ENCODE measurements at regions not wholly inside any gene's neighbourhood (a gene's known extent, or its start where the extent isn't known, plus 50 kb on each side); places are given as distances from the start of the nearest gene placed in this dataset.

- dilution Hi-C loops (cut with MboI; ENCODE audit: extremely low pct_ligation_motif_present, low sequenced_read_pairs) = no loop called here
- H3K9ac ChIP-seq (ENCODE audit: control insufficient read depth, extremely low read depth, insufficient read depth, low read length) = no peak overlapping the region
- peaks cover 3% of the 10 kb centered on the region for H3K9me3 ChIP-seq (ENCODE audit: control insufficient read depth, low read depth, low read length)
- no peak for FAIRE-seq
- TF ChIP-seq CTCF (optimal IDR thresholded peaks at IDR 0.05 in 1 of 3, IDR thresholded peaks at IDR 0.05 in 1 of 3, conservative IDR thresholded peaks at IDR 0.05 in 1 of 3; ENCODE audit: extremely low read depth in 1 of 3, insufficient read depth in 2 of 3, low read length in 3 of 3) (no peak), EZH2 (IDR thresholded peaks at IDR 0.05; ENCODE audit: low read length) (no peak)
- no peaks in the 10 kb centered on the region for H4K20me1 ChIP-seq (ENCODE audit: control insufficient read depth, extremely low read depth, insufficient read depth, low read length)
- H3K4me1 ChIP-seq (ENCODE audit: control insufficient read depth, extremely low read depth, insufficient read depth, low read length) = no peaks in the 10 kb centered on the region
- H3K36me3 ChIP-seq (ENCODE audit: control insufficient read depth in 2 of 2, extremely low read depth in 1 of 2, insufficient read depth in 2 of 2, low read length in 2 of 2) = no peaks in the 10 kb centered on the region
- H3K4me3 ChIP-seq (ENCODE audit: control insufficient read depth in 2 of 3, extremely low read depth in 1 of 3, insufficient read depth in 2 of 3, low read depth in 1 of 3, low read length in 3 of 3) = no peak overlapping the region
- H3K27me3 ChIP-seq (ENCODE audit: control insufficient read depth, extremely low read depth, insufficient read depth, low read length) = no peaks in the 10 kb centered on the region
- DNase-seq (ENCODE audit: low read depth, low spot score) = no peak
- no peak overlapping the region for H2AFZ ChIP-seq (ENCODE audit: control insufficient read depth, low read length)
- no peak overlapping the region for H3K27ac ChIP-seq (ENCODE audit: control insufficient read depth, insufficient read depth, low read length)
- H3K4me2 ChIP-seq (ENCODE audit: control insufficient read depth, extremely low read depth, insufficient read depth, low read depth, low read length) = no peak overlapping the region
- no peaks in the 10 kb centered on the region for H3K79me2 ChIP-seq (ENCODE audit: control insufficient read depth, insufficient read depth, low read length)
- H3K9me1 ChIP-seq (ENCODE audit: control insufficient read depth, extremely low read depth, insufficient read depth, low read length) = no peaks in the 10 kb centered on the region
Observed at GRCh38 chr13:67351114-67351513, 121.0 kb upstream of the PCDH9 start.

- no peaks in the 10 kb centered on the region for H3K27me3 ChIP-seq (ENCODE audit: control insufficient read depth, extremely low read depth, insufficient read depth, low read length)
- no peak overlapping the region for H3K4me2 ChIP-seq (ENCODE audit: control insufficient read depth, extremely low read depth, insufficient read depth, low read depth, low read length)
- dilution Hi-C loops (cut with MboI; ENCODE audit: extremely low pct_ligation_motif_present, low sequenced_read_pairs) = no loop called here
- H3K9me1 ChIP-seq (ENCODE audit: control insufficient read depth, extremely low read depth, insufficient read depth, low read length) = no peaks in the 10 kb centered on the region
- H3K9ac ChIP-seq (ENCODE audit: control insufficient read depth, extremely low read depth, insufficient read depth, low read length) = no peak overlapping the region
- no peaks in the 10 kb centered on the region for H3K4me1 ChIP-seq (ENCODE audit: control insufficient read depth, extremely low read depth, insufficient read depth, low read length)
- H4K20me1 ChIP-seq (ENCODE audit: control insufficient read depth, extremely low read depth, insufficient read depth, low read length) = no peaks in the 10 kb centered on the region
- no peak for FAIRE-seq
- no peaks in the 10 kb centered on the region for H3K79me2 ChIP-seq (ENCODE audit: control insufficient read depth, insufficient read depth, low read length)
- DNase-seq (ENCODE audit: low read depth, low spot score) = no peak
- H3K36me3 ChIP-seq (ENCODE audit: control insufficient read depth in 2 of 2, extremely low read depth in 1 of 2, insufficient read depth in 2 of 2, low read length in 2 of 2) = no peaks in the 10 kb centered on the region
- H2AFZ ChIP-seq (ENCODE audit: control insufficient read depth, low read length) = no peak overlapping the region
- peaks cover 3% of the 10 kb centered on the region for H3K9me3 ChIP-seq (ENCODE audit: control insufficient read depth, low read depth, low read length)
- H3K4me3 ChIP-seq (ENCODE audit: control insufficient read depth in 2 of 3, extremely low read depth in 1 of 3, insufficient read depth in 2 of 3, low read depth in 1 of 3, low read length in 3 of 3) = no peak overlapping the region
- no peak overlapping the region for H3K27ac ChIP-seq (ENCODE audit: control insufficient read depth, insufficient read depth, low read length)
- no peak for TF ChIP-seq CTCF (optimal IDR thresholded peaks at IDR 0.05 in 1 of 3, IDR thresholded peaks at IDR 0.05 in 1 of 3, conservative IDR thresholded peaks at IDR 0.05 in 1 of 3; ENCODE audit: extremely low read depth in 1 of 3, insufficient read depth in 2 of 3, low read length in 3 of 3)
- TF ChIP-seq EZH2 (IDR thresholded peaks at IDR 0.05; ENCODE audit: low read length) = no peak
Observed at GRCh38 chr13:67343777-67344176, 113.6 kb upstream of the PCDH9 start.

Measured in keratinocyte (primary cell).